Lung microvascular endothelial cell (primary cell): ENCODE measurements at regions not wholly inside any gene's neighbourhood (a gene's known extent, or its start where the extent isn't known, plus 50 kb on each side); places are given as distances from the start of the nearest gene placed in this dataset.

Experiments used
- DNase-seq, 2 donors: peaks; one replicate each; pipeline versions ENCODE4 v3.0.0 to v3.0.0-alpha.2; 2010; ENCODE audit warnings: low read depth in 2 of 2

DNA sequence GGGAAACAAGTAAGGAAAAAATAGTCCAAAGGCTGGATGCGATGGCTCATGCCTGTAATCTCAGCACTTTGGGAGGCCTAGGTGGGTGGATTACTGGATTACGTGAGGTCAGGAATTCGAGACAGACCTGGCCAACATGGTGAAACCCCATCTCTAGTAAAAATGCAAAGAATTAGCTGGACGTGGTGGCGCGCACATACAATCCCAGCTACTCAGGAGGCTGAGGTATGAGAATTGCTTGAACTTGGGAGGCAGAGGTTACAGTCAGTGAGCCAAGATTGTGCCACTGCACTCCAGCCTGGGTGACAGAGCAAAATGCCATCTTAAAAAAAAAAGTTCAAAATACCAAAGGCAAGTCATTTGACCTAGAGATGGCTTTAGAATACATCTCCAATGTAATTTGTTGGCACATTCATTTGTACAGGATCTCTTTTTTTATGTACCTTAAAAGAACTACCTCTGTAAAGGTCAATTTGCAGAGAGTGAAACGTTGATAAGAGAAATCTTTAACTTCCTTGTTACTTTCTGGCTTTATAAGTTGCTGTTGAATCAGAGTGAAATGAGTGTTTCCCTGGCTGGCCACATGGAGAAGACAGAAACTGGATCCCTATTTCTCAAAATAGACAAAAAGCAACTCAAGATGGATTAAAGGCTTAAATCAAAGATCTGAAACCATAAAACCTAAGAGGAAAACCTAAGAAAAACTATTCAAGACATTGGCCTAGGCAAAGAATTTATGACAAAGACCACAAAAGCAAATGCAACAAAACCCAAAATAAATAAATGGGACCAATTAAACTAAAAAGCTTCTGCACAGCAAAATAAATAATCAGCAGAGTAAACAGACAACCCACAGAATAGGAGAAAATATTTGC, 260.7 kb downstream of the KLF6 start:
- DNase-seq: no peak

DNA sequence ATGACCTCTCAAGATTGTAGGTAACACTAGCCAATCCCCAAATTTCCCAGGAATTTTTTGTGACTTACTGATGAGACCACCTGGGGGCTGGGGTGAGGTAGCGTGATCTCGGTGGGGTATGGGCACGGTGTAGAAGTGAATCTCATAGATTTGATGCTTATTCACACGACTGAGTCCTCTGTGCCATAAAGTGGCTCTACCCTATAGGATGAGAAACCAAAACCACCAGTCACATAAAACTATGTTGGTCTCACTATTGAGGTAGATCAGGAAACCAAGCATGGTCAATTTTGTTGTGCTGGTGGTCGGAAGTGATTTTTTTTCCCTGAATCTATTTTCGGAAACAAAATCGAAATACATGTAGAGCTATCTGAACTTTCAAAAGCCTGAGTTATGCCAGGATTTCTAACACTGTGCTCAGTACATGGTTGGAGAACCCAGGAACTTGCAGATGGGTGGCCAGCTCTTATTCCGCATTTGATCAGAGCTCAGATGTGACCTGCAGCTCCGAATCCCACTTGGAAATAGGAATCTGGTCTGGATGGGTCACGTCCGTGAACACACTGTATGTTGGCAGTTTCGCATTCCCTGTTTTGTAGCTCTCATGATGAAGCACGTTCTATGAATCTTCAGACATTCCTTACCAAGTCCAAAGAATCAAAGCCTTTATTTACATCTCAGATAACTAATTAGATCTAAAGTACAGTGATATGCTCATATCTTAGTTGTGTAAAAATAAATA, 261.5 kb downstream of the KLF6 start:
- no peak for DNase-seq

DNA sequence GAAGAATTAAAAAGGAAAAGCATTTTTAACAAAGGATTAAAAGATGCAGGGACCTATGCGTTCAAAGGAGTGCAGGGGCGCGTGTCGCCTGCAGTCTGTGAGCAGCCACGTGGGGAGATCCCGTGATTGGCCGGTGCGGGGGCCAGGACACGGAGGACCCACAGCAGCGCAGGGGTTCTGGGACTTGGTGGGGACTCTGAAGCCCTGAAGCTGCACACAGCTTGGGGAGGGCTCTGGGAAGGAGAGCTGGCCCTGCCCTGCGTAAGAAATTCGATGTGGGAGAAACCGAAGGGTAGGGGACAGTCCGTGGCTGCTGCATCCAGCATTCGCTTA, 268.1 kb downstream of the KLF6 start:
- DNase-seq: no peak

DNA sequence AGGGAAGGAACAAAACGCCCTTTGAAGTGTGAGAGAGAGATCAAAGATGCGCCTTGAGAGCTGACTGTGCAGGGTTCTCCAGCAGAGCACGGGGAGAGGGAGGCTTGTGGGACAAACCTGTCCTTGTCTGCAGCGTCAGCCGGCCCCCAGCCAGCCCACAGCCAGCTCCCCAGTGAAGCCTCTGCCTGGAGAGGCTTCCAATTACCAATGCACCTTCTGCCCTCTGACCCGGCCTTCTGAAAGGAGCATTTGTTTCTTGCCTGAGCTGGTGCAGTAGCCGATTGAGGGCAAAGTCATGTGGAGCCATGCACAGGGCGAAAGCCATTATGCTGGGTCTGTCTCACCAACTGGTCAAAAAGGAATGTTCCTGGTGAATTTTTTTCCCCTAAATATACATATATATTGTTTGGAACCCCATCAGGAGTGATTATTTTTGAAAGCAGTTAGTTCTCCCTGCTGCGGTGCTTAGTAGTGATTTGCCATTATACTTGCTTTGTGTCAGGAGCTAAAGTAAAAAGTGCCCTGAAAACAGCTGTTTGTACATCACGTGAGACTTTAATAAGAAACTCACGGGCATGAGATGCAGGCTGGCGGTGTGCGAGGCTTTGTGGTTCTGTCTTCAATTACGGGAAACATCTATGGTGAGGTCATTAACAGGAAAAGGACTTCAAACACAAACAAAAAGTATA, 268.6 kb downstream of the KLF6 start:
- DNase-seq: peak in 1 of 2 donors; percentile 78

DNA sequence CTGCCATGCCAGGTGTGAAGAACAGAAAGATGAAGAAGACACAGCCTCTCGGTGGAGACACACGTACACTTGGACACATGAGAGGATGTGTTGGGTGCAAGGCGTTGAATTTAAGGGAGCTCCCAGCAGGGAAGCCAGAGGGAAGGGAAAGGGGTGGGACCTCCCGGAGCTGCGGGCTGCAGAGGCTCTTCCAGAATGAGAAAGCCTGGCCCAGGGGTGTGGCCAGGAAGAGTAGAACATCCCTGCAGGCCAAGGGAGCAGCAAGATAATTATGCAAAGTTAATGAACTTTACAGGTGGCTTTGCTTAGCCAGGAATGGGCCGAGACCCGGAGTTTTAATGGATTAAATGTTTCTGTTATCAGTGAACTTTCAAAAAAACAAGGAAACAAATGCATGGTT, 270.3 kb downstream of the KLF6 start:
- DNase-seq: no peak

DNA sequence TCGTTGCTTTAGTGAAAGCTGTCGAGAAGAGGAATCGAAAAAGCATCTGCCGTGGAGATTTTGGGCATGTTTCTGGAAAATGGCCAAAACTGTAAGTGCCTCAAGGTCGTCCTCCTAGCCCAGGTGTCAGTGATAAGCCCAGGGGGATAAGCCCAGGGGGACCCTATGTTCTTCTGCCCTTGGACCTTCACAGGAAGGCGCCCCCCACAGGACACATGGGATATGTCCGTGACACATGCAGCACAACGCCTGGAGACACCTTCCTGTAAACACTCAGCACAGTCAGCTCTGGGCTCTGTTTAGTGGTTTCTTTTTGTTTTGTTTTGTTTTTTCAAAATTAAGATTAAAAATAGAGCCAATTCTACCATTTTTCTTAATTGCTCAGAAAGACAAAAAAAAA, 272.7 kb downstream of the KLF6 start:
- DNase-seq: no peak

DNA sequence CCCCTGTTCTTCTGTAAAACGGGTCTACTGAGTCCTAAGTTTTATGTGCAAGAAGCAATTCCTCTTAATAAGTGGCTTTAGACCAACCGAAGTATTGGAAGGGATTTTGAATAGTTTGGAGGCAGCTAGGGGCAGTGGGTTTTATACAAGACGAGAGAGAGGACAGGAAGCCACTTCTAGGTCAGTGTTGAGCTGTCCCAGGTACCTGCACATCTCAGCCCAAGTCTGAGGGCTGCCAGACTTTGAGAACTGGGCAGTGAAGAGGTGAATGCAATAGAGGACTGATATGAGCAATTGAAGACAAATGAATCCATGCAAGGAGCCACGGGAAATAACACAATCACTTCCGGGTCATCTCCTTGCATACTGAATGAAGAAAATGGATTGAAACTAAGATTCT, 273.5 kb downstream of the KLF6 start:
- DNase-seq: no peak

DNA sequence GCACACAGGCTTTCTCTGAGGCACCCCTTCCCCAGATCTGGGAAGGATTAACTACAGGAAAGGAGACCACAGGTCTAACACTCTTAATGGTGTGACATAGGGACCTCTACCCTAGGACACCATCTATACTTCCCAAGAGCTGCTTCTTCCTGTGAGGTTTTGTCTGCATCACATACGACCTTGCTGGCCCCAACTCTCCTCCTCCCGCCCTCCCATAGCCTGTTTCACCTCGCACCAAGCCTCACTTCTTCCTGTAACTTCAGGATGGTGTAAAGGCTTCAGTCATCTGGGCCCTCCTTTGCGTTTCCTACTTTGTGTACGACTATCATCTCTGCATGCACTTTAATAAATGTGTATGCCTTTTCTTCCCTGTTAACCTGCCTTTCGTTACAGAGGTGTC, 274.3 kb downstream of the KLF6 start:
- DNase-seq: no peak

DNA sequence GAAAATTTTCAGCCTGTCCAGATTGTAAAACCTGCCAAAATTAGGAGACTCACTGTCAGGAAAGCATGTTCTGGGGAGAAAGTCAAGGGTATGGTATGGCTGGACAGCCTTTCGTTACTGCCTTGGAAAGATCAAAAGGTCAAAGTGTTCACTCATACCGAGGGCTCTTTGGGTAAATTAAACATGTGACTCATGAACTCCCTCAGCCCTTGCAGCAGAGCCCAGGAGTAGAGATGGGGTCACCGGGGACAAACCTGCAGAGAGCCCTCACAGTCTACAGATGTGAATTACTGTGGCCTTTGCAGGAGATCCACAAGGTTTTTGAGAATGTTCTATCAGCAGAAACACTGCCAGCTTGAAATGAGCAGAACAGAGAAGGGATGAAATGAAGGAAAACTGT, 275.7 kb downstream of the KLF6 start:
- DNase-seq: no peak

DNA sequence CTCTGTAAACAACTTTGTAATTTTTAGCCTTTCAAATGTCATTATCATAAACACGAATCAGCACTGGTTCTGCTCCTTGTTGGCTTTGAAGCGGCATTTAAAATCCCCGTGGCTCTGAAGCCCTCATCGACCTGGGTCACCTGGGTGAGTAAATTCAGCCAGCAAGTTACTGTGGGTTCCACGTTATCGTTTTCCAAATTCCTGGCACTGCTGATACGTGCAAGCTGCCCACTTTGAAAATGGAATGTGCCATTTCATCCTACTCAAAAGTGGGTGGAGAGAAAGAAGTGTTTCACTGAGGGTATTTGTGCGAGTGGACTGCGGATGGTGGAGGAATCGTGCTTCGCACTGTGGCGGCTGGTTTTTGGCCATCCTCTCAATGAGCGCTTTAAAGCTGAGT, 281.7 kb downstream of the KLF6 start:
- no peak for DNase-seq

DNA sequence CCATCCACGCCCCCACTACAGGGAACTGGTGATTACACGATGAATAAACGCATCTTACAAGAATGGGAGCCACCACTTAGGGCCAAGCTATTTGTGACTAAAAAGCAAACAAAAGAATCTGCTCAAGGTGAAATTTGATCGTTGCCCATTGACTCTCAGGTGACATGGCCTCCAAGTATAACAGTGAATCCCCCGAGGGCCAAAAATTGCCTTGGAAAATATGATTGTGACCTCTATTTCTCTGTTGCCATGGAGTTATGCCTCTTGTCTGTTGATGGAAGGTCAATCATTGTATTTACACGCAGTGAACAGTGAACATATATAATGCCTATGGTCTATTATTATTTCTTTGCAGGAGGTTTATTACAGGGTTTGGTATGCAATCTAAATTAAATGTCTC, 282.3 kb downstream of the KLF6 start:
- DNase-seq: no peak

DNA sequence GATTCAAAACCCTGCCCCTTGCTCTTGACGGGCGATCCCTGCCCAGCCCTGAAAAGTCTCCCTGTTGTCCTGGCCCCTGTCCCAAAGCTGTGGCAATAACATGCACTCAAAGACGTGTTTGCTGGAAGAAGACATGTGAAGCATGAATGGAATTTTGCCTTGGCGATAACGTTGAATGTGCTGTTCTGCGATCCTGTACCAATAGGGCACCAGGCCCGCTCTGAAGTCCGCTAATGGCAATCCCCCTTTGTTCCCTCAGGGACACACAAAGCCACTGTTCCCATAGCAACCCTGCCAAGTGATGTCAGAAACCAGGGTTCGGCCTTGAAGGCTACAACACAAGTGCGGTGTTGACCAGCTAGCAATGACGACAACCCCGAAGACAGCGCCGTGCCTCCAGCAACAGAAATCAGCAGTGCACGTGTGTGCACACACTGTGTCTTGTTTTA, 284.6 kb downstream of the KLF6 start:
- DNase-seq: no peak

DNA sequence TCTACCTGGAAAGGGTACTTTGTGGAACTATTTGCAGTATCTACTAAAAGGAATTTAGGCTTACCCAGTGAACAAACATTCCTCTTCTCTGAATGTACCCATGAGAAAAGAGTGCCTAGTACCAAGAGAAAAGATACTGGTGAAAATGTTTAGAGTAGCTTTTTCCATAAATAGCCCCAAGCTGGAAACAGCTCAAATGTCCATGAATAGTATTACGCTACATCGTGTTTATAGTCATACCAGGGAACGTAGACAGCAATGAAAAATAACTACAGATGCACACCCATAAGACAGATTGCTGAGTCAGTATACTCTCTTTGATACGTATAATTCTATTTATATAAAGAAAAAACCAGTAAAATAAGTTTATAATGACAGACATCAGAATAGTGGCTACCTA, 285.9 kb downstream of the KLF6 start:
- no peak for DNase-seq

DNA sequence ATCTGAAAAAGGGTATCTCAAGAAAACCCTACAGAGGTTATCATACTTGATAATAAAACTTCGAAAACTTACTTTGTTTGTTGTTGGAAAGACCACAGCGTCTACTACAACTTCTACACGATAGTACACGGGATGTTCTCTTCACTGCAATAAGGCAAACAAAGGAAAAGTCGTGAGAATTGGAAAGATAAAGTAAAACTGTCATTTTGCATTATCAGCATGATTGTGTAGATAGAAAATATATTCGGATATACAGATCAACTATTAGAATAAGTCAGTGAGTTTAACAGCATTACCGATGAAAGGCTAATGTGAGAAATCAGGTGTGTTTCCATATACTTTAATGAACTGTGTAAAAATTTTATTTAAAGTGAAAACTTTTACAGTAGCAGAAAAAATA, 287.4 kb downstream of the KLF6 start:
- no peak for DNase-seq

DNA sequence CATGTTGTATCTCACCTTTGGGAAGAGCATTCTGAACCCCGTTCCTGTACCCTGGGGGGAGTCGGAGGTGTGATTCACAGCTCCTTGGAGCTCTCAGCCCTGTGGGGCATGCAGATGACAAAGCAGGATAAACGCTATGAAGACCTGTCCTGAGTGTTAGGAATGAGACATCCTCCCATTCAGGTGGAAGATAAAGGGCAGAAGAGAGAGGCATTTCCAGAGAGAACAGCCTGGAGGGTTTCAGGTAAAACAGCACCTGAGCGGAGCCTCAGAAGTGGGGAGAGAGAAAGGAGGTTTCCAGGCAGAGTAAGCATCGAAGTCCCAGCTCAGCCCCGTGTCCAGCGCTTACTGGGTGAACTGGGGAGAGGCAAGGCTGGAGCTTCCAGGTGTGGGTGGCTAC, 288.9 kb downstream of the KLF6 start:
- DNase-seq: no peak

DNA sequence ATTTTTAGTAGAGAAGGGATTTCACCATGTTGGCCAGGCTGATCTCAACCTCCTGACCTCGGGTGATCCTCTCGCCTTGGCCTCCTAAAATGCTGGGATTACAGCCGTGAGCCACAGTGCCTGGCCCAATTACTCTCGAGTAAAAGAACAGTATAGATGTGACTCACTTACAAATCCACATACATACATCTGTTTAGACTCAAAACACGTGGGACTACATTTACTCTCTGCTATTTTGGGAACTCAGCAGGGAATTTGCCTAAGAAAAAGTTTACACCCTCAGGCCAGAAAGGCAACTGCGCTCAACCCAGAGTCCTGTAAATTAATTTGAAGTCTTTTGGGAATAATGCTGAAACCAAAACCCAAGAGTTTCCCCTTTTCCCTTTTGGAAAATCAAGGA, 289.7 kb downstream of the KLF6 start:
- no peak for DNase-seq

DNA sequence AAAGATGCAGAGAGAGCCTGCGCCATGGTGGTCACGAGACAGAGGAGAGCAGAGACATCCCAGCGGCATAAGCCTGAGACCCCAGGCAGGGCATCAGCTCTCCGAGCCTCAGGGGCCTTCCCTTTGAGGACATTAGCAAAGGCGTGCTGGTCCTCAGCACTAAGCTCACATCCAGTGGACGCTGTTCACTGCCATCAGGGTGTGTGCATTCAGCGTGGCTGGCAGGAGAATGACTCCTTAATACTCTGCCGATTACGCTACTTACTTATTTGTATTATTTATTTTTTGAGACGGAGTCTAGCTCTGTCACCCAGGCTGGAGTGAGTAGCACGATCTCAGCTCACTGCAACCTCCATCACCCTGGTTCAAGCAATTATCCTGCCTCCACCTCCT, 290.2 kb downstream of the KLF6 start:
- no peak for DNase-seq

DNA sequence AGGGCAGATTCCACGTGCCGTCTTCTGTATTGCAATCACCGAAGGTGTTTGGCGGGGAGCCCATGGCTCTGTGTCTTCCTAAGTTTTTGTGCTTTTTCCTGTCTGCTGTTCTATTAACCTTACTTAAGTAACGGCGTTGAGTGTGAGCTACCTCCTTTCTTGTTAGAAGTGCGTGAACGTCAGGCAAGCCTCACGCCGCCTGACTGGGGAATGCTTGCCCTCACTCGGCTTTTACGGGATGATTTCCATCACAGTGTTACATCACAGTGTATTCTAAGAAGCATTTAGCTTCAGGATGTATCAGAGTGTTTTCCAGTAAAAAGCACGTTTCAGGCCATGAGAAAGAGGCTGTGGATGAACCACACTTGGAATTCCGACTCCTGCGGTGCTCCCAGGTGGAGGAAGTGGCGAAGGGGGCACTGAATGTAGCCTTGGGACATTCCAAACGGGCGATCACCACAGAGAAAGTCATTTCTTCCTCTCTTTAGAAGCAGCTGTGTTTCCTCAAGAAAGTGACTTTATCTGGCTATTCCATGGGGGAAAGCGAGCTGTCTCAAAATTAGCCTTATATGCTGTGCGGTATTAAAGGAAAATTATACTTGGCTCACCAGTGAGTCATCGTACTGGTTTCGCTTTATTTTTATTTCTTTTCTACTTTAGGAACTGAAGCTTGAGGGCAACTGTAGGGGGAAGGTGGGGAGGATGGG, 290.7 kb downstream of the KLF6 start:
- DNase-seq: no peak

DNA sequence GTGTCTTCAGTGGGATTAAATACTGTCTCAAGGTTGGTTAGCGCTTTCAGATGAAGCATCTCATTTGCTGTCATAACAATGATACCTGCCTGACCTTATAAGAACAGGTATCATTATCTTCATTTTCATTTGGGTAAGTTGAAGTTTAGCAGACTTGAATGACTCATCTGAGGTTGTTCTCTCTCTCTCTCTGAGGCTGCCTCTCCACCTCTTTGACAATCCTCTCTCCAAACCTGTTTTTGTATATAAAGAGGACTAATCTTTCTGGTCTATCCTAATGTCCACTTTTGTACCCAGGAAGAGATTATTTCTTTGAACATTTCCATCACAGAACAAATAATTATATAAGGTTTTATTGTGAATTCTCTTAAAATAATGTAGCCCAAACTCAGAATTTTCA, 291.4 kb downstream of the KLF6 start:
- DNase-seq: no peak

DNA sequence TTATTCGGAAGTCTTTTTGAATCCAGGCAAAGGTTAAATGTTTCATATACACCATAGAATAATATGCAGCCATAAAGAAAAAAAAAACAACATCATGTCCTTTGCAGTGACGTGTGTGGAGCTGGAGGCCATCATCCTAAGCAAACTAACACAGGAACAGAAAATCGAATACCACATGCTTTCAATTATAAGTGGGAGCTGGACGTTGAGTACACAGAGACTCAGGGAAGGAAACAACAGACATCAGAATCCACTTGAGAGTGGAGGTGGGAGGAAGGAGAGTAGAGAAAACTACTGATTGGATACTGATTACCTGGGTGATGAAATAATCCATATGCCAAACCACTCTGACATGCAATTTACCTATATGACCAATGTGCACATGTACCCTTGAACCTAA, 293.4 kb downstream of the KLF6 start:
- DNase-seq: no peak

DNA sequence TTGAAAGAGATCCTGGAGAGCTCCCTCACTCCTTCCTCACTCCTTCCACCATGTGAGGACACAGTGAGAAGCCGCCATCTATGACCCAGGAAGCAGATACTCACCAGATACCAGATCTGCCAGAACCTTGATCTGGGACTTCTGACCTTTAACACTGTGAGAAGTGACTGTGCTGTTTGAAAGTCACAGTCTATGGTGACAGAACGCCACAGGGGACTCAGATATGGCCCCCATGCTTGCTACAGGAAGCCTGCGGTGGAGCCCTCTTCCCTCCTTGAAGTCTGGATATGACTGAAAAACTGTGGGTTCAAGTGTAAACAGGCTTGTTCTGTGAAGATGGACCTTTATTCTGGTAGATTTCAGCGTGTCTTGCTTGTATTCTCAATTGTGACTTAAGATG, 297.8 kb downstream of the KLF6 start:
- DNase-seq: no peak
